CD4-positive, alpha-beta T cell treated with Interleukin-15 for 1 hour (primary cell): ENCODE measurements at regions not wholly inside any gene's neighbourhood (a gene's known extent, or its start where the extent isn't known, plus 50 kb on each side); places are given as distances from the start of the nearest gene placed in this dataset.

Experiments
- DNase-seq: peaks from one replicate; pipeline ENCODE4 v3.0.0-alpha.2; 2020

DNA sequence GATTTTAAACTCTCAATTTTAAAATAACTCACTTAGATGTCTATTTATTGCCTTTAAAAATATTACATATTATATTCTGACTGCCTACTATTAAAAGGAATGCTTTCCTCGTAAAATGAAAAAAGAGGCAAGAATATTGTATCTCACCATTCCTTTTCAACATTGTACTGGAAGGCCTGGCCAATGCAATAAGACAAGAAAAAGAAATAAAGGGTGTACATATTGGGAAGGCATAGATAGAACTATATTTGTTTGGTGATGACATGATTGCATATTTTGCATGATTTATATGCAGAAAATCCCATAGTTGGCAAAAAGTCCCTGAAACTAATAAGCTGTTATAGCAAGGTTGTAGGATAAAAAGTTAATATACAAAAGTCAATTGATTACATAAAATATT is 474.6 kb upstream of the ATP2B1 start:
- no peak for DNase-seq

DNA sequence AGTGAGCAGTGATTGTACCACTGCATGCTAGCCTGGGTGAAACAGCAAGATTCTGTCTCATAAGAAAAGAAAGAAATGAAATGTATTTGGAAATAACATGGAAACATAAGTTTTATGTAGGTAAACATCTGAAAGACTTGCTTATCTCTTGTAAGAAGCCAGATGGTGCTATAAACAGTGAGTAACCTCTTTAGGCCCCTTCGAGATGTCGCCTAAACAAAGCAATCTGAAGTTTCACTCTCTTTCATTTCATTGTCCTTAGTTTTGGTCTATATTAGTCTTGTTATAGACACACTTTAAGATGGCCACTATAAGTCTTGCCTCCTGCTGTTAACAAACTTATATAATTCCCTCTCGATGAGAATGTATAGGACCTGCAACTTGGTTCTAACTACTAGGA is 472.6 kb upstream of the ATP2B1 start:
- no peak for DNase-seq

DNA sequence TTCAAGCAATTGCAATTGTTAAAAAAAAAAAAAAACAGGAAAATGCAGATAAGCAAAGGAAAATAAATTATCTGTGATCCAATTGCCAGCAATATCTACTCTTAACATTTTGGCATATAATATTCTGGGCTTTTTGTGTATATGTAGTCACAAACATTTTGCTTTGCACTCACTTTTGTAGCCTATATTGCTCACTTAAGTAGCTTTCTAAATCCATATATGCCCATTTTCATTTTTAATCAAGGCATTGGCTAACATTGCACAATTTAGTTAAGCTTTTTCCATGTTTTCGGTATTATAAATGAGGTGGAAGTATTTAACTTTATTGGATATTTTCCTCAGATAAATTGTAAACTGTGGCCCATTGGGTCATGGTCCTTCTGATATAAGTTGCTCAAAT is 466.3 kb upstream of the ATP2B1 start:
- no peak for DNase-seq

DNA sequence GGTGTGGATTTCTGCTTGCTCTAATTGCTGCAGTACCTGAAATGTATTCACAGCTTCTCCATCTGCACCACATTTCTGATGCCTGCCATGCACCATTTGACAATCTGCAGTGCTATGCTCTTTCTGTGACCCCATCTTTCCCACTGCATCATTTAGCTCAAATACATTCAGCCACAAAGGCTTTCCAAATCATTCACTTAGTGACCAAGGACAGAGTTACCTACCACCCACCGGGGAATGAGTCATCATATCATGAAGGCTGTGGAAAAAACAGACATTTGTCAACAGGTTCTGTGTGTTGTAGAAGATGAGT is 465.5 kb upstream of the ATP2B1 start:
- no peak for DNase-seq

DNA sequence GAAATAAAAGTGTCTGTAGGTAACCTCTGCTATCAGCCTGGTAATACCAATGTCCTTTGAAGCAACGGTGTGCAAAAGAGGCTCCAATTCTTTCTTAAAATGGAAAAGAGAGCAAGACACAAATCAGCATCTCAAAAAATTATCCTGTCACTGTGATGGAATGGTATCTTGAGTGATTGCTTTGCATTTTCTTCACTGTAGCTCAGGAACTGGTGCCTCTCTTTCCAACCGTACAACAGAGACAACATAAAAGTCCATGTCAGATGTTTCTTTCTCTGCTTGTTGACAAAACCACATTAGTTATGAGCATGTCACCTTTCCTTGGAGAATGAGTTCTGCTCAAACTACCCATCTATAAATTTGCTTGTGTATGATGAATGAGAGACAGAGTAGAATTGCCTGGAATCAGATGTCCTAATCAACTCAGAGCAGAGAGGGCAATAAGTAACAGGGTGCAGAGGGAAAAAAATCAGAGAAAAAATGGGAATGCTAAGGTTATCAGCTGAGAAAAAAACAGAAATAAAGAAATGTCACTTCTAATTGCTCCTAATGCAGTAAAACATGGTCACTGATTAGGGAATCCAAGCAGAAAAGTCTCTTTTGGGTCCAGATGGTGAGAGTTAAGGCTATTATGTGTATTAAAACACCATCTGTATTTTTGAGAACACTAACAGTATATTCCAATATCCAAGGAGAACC is 465.0 kb upstream of the ATP2B1 start:
- no peak for DNase-seq

DNA sequence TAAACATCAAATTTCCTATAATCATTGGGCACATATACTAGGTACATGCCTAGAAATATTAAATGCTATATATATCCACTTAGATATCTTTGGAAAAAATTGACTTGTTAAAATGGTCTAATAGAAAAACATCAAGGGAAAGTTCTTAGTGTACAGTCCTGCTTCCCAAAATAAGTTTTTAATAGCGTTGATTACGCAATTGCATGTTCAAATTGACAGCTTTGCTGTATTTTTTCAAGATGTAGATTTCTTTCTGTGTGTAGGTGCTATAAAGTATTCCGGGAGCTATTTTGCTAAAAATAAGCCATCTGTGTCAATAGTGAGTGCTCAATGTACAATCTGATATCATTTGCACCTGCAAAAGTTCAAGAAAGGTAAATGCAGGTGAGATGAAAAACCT is 463.9 kb upstream of the ATP2B1 start:
- no peak for DNase-seq

DNA sequence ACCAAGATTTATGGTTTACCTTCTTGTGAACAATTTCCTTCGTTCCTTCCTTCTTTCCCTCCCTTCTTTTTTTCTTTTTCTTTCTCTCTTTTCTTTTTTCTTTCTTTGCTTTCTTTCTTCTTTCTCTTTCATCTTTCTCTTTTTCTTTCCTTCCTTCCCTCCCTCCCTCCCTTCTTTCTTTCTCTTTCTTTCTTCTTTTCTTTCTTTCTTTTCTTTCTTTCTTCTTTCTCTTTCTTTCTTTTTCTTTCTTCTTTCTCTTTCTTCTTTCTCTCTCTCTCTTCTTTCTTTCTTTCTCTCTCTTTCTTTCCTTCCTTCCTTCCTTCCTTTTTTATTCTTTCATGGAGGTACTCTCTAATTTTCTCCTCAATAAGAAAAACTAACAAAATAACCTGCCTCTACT is 462.1 kb upstream of the ATP2B1 start:
- DNase-seq, result no peak

DNA sequence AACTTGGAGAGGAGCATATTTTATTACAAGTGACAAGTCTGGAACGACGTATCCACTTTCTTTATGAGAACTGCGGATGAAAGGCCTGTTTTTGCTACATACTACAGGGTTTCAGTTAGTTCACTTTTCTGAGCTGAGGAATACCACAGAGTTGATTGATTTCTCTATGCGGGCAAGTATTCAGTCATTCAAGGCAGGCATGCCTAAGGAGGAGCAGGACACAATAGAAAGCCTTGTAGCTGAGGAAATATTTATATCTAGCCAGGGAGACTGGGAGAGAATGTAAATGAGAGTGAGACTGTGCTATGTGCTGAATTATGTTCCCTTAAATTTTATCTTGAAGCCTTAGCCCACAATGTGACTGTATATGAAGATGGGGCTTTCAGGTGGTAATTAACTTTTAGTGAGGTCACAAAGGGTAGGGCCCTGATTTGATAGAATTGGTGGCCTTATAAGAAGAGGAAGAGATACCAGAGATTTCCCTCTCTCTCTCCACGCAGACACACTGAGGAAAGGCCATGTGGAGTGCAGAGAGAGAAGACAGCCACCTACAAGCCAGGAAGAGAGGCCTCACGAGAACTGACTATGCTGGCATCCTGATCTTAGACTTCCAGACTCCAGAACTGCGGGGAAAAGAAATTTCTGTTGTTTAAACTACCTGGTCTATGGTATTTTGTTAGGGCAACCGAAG is 459.0 kb upstream of the ATP2B1 start:
- no peak for DNase-seq

DNA sequence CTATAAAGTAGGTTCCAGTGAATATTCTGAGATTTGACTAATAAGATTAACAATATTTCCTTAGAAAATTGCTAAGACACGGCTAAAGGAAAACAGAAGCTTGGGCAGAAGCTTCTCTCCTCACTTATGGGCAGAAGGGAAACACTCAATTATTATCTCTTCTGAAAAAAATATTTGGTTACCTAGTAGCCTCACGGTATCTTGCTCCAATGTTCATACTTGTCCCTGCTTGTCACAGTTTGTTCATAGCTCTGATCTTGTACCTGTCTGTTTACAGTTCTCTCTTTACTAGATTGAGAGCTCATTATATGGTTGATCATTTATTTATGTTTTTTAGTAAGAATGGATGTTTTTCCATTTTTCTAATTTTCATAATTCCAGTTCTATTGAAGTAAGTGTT is 458.0 kb upstream of the ATP2B1 start:
- no peak for DNase-seq

DNA sequence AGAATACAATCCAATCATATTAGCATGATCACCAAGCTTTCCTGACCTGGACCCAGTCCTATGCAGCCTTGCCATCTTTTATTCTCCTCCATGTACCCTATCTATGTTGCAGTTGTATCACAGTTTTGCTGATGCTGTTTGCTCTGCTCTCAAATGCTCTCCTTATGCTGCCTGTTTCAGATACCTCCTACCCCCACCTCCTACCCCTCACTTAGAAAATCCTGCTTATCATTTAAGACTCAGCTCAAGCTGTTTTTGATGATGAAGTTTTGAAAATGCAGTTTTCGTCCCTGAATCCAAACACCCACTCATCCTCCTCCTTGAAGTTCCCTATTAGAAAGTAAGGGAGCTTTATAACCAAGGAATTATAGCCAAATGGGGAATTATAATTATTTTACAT is 457.4 kb upstream of the ATP2B1 start:
- no peak for DNase-seq

DNA sequence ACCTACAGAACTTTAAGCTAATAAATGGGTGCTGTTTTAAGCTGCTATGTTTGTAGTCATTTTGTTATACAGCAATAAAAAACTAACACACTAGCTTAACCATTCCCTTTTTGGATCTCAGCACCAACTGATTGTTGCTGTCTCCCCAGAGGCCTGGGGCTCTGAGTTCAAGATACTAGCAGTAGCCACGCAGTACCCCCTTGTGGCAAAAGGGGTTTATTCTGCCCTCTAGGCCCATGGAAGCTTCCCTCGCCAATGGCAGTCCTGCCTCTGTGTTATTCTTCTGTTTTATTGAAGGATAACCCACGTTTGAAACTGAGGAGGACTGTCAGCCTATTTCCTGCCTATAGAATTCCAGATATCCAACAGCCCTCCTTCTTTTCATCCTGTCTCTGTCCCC is 455.3 kb upstream of the ATP2B1 start:
- no peak for DNase-seq

DNA sequence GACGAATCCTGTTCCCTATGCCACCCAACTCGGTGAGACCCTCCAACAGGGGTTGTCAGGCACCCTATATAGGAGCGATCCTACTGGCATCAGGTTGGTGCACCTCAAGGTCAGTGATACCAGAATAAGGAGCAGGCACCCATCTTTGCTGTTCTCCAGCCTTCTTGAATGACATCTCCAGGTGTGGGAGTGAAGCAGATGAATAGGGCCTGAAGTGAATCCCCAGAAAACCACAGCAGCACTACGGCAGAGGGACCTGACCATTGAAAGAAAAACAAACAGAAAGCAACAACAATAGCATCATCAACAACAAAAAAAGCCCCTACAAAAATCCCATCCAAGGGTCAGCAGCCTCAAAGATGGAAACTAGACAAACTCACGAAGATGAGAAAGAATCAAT is 445.2 kb upstream of the ATP2B1 start:
- DNase-seq, result no peak

DNA sequence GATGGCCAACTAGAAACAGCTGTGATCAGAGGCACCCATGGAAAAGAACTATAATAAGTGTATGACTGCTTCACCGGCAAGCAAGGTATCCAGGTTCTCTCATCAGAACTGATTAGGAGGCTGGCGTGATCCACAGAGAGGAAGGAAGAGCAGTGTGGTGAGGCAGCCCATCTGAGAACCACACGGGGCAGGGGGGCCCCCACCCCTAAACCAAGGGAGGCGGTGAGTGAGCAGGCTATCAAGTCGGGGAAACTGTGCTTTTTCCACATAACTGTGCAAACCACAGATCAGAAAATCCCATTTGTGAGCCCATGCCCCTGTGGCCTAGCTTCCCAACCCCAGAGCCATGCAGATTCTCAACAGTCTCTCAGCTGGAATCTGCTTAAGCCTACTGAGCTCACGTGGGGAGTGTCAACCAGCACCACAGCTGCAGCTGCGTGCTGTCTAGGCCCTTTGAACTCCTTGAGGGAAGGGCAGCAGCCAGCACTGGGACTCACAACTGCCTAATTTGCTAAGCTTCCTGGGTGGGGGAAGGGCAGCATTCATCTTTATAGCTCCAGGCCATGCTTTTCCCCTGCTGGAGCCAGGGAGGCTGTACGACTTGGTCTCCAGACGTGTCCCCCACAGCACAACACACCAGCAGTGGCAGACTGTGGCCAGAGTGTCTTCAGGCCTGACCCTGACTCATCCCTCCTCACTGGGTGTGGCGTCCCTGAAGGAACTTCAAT is 444.4 kb upstream of the ATP2B1 start:
- no peak for DNase-seq

DNA sequence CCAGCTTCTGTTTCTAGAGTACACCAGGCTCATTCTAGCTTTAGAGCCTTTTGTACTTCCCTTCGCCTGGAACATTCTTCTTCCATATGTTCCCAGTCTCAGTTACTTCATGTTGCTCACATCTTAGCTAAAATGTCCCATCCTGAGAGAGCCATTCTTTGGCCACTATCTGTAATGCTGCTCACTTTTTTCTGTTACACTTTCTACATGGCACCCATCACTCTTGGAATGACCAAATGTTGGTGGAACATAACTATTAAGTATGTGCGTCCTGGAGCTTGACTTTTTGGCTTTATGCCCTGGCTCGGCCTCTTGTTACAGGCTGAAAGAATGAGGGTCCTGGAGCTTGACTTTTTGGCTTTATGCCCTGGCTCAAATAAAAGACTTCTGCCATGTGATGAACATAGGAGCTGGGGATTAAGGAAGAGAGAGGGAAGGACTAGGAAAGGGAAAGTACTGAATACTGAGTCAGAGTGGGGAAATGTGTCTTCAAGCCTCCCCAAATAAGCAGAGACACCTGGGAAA is 442.9 kb upstream of the ATP2B1 start:
- no peak for DNase-seq

DNA sequence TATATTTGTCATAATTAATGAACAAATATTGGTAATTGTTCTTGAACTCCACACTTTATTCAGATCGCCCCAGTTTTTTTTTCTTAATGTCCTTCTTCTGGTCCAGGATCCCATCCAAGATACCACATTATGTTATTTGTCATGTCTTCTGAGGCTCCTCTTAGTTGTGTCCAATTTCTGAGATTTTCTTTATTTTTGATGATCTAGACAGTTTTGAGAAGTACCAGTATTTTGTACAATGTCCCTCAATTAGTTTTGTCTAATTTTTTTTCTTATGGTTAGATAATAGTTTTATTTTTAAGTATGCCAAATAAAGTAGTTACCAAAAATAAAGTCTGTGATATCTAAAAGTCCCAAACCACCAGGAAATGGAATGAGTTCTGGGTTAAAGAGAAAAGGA is 440.8 kb upstream of the ATP2B1 start:
- DNase-seq, result no peak

DNA sequence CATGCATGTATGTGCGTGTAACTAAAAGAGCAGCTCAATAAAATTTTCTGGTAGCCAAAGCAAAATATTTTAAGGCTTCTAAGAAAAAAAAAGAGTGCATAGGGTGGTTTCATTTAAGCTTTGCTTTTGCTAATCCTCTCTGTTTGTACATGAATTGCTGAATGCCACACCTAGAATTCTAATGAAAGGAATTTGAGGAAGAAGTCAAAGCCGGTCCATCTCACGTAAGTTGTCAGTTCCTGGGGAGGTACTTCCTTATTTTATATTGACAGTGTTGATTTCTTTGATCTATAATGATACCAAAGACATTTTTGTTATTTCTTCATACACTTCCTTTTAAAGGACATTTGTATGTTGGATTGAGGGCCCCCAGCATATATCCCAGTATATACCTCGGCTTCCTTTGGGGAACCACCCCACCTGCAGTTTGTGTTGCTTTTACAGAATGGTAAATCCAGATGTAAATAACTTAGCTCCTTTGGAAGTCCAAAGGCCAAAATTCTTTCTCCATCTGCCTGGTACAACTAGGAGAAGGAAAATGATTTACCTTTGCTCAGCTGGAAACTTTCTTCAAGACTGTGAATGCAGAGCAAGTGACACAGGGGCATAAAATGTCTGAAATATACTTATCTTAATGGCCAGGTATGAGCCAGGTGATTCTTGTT is 420.9 kb upstream of the ATP2B1 start:
- DNase-seq, result no peak

DNA sequence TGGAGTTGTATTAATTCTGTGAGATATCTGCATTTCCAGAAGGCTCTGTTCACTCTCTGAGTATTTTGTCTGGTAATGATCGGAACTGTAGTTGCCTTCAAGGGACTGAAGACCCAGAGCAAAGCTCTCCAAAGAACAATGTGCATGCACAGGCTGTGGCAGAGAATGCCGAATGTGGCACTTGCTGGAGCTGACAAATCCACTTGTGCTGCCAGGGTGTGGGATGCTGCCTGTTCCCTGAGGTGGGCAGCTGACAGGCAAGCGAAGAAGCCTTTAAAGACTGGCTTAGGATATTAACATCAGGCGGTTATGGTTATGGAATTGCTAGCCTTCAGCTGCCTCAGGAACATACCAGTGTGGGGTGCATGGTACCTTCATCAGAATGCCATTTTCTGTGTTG is 419.9 kb upstream of the ATP2B1 start:
- DNase-seq, result no peak

DNA sequence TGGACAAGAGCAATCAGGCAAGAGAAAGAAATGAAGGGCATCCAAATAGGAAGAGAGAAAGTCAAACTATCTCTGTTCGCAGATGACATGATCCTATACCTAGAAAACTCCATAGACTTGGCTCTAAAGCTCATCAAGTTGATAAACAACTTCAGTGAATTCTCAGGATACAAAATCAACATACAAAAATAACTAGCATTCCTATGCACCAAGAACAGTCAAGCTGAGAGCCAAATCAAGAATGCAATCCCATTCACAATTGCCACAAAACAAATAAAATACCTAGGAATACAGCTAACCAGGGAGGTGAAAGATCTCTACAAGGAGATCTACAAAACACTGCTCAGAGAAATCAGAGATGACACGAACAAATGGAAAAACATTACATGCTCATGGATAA is 417.5 kb upstream of the ATP2B1 start:
- no peak for DNase-seq

DNA sequence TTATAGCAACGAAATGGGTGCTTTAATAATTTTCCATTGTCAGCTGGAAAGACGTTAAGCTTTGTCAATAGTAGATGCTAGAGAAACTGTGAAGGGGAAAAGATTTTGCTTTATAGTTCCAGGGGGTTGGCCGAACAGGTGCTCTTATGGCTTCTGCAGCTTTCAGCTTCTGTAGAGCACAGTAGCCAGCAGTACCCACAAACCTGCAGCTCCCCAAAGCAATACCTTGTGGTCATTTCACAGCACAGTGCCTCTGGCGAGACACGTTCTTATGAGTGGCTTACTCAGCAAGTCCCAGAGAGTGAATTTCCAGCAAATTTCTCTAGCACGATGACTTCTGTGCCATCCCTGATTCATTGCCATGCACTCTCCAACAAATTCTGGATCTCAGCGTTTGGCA is 416.3 kb upstream of the ATP2B1 start:
- no peak for DNase-seq

DNA sequence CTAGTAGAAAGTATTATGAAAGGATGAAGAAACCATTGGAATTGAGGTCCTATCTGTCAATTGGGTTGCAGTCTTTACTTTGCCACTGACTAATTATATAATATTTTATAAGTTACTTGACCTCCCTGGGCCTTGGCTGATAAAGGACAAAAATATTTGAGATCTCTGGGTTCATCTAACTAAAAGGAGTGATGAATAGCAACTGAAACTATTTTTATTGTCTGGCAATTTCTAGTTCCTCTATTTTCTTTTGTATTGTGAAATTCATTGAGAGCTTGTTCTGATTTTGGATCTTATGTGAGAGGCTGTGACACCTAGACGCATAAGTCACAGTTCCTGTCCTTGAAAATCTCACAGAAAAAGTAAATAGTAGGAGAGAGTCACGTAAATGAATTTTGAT is 415.7 kb upstream of the ATP2B1 start:
- no peak for DNase-seq

DNA sequence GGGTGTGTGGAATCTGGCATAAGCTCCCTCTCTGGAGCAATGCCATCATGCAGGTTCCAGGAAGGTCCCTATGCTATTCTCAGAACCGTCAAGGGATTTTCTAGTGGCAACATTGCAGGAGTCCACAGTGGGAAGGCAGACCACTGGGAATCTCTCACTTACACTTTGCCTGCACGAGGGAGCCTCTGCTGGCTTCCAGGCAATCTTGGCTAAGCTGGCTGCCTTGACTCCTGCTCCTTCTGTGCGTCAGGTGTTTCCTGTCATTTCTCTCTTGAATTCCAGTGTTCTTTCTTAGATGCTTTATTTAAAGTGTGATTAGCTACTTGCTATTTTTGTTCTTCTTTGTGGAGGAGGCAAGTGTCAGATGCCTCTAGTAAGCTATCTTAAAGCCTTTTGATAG is 414.0 kb upstream of the ATP2B1 start:
- no peak for DNase-seq

DNA sequence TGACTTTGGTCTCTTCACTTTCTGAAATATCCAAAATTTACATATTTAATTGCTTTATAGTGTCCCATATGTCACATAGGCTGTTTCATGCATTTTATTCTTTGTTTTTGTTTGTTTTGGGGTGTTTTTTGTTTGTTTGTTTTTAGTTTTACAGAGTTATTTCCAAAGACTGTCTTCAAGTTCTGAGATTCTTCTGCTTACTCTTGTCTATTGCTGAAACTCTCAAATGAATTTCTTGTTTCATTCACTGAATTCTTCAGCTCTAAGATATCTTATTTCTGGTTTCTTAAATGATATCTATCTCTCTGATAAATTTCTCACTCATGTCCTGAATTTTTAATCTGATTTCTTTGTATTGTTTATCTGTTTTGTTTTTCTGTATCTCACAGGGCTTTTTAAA is 412.0 kb upstream of the ATP2B1 start:
- DNase-seq, result no peak

DNA sequence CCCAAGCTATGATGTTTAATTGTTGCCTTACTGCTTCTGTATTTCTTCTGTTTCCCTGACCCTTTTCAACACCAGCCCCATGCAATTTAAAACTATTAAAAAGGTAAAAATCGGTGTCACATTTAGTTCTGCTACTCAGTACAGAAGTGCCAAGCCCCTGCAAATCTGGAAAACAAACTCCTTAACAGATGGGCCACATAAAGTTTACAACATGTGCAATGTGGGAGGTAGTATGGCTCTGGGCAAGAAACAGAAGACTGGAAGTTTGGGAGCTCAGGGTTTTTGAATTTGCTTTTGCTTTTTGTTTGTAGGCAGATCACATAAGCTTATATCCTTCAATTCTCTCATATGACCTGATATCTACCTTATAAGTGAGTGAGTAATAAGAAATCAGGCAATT is 404.0 kb upstream of the ATP2B1 start:
- no peak for DNase-seq
